NT2/D1 (cell line): ENCODE measurements at regions not wholly inside any gene's neighbourhood (a gene's known extent, or its start where the extent isn't known, plus 50 kb on each side); places are given as distances from the start of the nearest gene placed in this dataset.
"Not testable (repeated sequence)": the region's sequence is repeated elsewhere in the genome, so short reads cannot be mapped to it uniquely, and the experiment has no call there.

Experiments used
- SUZ12 ChIP-seq: IDR thresholded peaks from 2 replicates; pipeline ENCODE4 v1.6.1; 2011; ENCODE audit not compliant: insufficient read length, insufficient read depth; ENCODE audit errors: extremely low read depth
- YY1 ChIP-seq: IDR thresholded peaks from 2 replicates; pipeline ENCODE4 v1.6.1; 2011; ENCODE audit not compliant: insufficient read length, insufficient read depth
- ZNF274 ChIP-seq: IDR thresholded peaks from 2 replicates; pipeline ENCODE4 v1.6.1; 2011; ENCODE audit warnings: mild to moderate bottlenecking, low read depth, low read length

DNA sequence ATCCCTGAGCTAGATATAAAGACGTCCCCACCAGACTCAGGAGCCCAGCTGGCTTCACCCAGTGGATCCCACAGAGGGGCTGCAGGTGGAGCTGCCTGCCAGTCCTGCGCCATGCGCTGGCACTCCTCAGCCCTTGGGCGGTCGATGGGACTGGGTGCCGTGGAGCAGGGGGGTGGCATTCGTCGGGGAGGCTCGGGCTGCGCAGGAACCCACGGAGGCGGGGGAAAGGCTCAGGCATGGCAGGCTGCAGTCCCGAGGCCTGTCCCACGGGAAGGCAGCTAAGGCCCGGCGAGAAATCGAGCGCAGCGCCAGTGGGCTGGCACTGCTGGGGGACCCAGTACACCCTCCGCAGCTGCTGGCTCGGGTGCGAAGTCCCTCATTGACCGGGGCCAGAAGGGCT, 555.1 kb upstream of the CDH10 start:
- TF ChIP-seq ZNF274, SUZ12, YY1: not testable (repeated sequence)
